Activated CD4-positive, alpha-beta T cell treated with anti-CD3 and anti-CD28 coated beads, Interleukin-2, amount 50 U/mL, for 48 hours (primary cell): ENCODE measurements at regions not wholly inside any gene's neighbourhood (a gene's known extent, or its start where the extent isn't known, plus 50 kb on each side); places are given as distances from the start of the nearest gene placed in this dataset.
A peak's percentile ranks its signal among the peaks of the same experiment; 100 is the strongest.
"Not testable (repeated sequence)": the region's sequence is repeated elsewhere in the genome, so short reads cannot be mapped to it uniquely, and the experiment has no call there.

Experiments
- DNase-seq, 2 experiments: peaks; one replicate each; pipeline ENCODE4 v3.0.0-alpha.2; 2020

DNA sequence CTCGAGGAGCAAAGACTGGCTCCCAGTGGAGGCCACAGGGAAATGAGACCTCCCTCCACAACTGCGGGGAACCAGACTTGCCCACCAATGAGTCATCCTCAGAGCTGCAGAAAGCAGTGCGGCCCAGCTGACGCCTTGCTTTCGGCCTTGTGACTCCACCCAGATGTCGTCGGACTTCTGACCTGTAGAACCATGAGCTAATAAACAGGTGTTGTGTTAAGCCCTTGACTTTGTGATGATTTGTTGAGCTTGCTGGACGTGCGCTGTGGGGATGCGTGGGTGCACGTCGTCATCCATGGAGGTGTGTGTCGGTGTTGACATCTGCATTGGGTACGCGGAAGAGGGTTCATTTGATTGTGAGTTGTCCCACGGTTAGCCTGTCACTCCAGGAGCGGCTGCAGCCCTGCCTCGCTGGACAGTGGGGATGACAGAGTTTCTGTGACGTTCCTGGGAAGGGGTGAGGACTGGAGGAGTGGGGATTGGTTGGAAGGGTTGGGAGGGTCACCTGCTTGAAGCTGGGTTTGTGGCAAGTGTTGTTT, 154.1 kb downstream of the SH3BP4 start:
- DNase-seq: no peak

DNA sequence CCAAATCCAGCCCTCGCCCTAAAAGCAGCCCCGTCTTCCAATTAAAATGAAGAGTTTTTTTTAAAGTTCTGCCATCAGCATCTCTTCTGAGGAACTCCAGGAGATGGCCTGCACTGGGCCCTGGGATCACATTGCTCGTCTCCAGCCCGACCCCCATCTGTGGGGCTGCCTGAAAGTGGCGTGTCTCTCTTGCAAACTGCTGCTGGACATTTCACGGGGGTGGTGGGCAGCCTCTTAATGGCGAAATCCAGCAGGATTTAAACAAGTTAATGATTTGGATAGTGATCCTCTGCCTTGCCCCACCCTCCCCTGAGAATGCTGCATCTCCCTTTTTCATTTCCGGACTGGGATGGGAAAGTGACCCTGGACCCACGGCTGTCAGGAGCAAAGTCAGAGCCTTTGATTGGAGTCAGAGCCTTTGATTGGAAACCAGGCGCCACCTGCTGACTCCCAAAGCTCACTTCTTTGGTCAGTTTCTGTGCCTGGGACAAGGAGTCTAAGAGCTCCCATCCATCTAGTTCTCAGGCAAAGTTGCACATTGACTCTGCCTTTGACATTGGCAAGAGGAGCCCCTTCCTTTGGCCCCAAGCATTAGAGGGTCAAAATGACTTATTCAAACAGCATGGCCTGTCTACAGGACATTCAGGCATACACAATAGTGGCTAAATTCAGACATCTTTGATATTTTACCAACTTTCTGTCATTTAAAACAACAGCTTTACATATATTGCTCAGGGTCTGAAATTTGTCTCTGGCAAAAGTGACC, 155.2 kb downstream of the SH3BP4 start:
- peak; percentile 8 to 25 for DNase-seq

- DNase-seq: no peak
Measured at GRCh38 chr2:235107640-235107951, 155.8 kb downstream of the SH3BP4 start.

DNA sequence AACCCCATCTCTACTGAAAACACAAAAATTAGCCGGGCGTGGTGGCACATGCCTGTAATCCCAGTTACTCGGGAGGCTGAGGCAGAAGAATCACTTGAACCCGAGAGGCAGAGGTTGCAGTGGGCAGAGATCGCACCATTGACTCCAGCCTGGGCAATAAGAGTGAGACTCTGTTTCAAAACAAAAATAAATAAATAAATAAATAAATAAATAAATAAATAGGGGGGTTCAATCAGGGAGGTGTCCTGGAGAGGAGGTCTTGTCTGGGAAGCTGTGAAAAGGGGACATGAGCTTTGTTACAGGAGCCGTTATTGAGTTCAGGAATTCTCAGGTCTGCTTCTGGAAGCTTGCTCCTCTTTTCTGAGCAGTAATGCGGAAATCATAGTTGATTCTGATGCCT, 157.7 kb downstream of the SH3BP4 start:
- not testable (repeated sequence) for DNase-seq

- DNase-seq: no peak
Measured at GRCh38 chr2:235112365-235112764, 160.5 kb downstream of the SH3BP4 start.

DNA sequence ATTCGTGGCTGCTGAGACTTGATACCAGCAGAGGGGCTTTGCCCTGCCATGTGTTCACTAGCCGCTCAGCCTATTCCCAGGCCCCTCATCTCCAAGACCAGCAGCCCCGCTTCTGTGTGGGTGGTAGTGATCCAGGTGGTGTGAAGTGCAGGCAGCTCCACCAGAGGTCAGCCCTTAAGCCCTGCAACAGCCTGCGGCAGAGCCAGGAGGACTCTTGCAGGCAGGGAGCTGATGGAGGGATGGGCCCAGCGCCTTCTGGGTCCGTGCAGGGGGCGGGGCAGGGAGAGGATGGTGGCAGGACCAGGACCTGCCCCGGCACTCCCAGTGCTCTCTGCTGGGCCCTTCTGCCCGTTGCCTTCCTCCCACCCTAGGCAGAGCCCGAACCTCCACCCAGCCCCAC, 162.0 kb downstream of the SH3BP4 start:
- no peak for DNase-seq

DNA sequence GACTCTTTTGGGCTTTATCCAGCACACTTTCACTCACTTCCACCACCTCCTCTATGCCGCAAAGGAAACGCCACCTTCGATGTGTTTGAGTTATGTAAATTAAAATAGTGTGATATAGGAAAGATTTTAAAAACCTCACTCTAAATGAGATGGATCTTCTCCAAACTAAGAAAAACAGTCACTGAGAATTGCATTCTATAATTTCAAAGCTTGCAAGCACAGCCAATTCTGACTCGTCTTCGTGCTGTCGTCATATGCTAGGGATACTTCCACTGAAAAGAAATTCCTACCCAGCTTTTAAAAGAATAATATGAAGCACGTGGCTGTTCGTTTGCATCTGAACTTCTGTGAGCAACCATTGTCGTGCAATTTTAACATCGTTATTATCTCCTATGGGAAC, 162.5 kb downstream of the SH3BP4 start:
- no peak for DNase-seq

DNA sequence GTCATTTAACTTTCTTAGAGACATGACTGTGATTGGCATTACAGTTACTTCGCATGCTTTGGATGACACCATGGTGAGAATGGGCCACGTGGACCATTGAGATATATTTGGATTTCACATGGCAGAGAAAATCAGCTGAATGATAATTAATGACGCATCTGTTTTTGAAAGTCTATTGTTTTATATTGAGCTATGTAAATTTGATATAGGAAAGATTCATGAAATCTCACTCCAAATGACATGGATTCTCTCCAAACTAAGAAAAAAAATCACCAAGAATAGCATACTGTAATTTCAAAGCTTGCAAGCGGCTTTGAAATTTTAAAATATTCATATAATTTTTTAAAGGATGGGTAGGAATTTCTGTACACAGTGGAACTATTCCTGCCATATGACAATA, 163.7 kb downstream of the SH3BP4 start:
- no peak for DNase-seq

DNA sequence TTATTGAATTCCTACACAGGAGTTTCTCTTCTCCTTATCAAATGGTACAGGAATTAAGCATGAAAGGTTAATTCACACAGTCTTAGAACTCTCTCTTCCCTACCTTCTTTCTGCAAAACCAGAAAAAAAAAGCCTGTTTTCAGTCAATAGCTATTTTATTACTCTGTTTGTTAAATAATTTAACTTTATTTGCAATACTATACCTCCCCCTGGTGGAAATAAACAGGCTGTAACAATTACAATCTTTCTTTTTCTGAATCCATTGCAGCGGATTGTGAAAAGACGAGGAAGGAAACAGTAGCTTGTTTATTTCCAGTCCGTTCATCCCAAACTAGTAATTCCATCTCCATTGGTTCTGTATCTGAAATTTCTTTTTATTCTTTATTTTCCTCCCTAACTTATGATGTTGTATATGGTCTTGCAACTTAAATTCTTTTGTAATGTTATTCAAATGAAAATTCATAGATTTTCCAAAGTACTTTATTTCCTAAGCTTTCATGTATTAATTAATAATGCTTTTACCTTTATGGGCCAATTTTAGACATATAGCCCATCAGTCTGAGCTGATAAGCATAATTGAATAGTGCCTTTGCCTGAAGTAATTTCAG, 165.2 kb downstream of the SH3BP4 start:
- no peak for DNase-seq

DNA sequence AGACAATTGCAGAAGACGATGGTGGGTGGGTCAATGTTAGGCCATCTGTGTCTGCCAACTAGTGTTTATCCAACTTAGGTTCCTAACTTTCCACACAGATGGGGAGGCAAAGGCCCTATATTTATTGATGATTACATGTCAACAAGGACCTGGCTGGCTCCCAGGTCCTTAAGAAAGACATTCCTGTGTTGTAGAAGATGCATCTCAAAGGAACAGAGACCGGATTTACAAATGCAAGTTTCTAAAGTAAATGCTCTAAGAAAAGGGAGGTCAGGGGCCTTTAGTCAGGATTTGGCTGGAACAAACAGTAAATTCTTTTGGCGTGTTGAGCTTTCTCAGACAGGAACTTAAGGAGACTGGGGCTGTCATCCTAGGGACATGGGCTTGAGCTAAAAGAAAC, 175.0 kb downstream of the SH3BP4 start:
- no peak for DNase-seq

DNA sequence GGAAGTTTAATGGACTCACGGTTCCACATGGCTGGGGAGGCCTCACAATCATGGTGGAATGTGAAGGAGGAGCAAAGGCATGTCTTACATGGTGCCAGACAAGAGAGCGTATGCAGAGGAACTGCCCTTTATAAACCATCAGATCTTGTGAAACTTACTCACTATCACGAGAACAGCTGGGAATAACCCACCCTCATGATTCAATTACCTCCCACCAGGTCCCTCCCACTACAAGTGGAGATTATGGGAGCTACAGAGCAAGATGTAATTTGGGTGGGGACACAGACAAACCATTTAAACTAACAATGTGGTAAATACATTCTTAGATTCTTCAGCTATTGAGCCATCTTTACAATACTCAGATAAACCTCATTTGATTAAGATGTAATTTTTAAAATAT, 176.1 kb downstream of the SH3BP4 start:
- DNase-seq: no peak

GRCh38 chr2:235129850-235130249, 178.0 kb downstream of the SH3BP4 start:
- DNase-seq: no peak

DNA sequence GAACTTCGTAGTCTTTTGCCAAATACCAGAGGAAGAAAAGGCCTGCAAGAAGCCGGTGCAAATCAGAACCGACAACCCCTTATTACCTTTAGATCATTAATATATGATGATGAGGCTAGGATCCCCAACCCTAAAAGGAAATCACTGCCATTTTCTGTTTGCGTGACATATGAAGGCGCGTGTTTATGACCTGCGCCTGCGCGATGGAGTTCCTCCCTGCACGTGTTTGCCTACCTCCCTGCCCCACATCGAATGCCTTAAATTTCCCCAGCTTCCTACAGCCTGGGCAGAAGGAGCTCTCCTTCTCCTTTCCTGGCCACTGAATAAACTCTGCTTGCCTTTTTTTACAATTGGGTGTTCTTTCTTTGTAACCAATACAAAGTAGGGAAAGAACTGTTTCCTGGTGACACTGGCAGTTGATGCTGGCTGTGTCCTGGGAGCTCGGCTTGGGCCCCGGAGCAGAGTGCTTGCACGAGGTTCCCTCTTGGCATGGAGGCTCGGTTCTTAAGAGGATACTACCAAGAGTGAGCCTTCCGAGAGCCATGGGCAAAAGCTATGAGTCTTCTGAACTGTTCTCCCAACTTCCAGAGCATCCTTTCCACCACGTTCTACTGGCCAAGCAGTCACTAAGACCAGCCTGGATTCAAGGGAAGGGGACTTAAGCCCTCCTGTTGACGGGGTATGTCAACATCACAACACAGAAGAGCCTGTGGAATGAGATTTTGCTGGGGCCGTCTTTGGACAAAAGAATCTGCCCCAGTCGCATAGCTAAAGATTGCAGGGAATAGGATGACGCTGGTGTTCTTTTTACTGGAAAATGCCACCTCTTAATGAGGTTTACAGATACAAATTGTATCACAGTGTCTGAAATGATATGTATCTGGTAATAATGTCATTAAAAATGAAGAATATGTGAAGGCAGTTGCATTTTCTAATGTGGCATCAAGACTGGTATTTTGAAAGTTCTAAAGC, 179.8 kb downstream of the SH3BP4 start:
- no peak for DNase-seq

DNA sequence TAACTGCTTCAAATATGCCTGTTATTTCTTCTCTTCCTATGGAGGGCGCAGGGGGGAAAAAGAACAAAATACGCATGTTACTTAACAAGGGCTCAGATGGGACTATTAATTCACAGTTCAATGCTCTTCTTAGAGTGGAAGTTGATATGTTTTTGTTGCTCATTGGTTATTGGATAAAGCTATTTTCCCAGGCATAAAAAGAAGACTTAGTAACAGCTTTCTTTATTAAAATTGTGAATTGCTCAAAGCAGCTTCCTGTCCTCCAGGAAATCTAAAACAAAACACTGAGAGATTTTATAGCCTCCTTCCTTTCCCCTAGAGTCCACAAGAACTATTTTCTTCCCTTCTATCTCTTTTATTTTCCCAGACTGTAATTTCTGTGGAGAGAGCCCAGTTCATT, 180.8 kb downstream of the SH3BP4 start:
- no peak for DNase-seq

DNA sequence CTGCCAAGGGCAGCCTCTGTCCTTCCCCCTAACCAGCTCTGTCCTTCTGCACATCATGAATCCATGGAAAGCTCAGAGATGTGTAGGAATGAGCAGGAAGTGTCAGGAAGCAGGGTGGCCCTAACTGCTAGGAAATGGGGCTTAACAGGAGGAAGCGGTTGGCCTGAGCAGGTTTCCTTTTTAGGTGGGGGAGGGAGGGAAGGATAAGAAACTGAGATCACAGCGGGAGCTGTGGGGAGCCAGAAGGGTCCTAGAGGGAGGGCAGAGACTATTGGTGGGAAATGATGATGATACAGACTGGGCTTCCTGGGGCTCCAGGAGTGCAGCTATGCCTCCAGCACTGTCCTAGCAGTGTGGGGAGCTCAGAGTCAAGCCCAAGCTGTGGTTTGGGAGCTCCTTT, 182.0 kb downstream of the SH3BP4 start:
- no peak for DNase-seq

DNA sequence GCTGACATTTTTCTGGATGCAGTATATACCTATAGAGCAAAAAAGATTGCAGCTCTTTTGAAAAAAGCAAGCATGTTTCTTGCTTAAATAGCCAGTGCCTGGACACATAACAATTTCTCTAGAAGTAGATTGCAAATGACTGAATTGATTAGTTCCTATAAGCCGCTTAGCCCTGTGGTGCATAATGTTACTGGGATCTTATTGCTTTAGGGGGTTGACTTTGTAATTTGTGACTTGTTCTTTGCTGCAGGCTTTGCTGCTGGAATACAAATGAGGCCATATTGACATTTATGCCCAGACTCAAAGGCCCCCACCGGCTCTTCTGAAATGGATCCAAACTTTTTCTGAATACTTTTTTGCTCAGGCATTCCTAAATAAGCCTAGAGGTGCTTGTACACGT, 182.6 kb downstream of the SH3BP4 start:
- DNase-seq: no peak

DNA sequence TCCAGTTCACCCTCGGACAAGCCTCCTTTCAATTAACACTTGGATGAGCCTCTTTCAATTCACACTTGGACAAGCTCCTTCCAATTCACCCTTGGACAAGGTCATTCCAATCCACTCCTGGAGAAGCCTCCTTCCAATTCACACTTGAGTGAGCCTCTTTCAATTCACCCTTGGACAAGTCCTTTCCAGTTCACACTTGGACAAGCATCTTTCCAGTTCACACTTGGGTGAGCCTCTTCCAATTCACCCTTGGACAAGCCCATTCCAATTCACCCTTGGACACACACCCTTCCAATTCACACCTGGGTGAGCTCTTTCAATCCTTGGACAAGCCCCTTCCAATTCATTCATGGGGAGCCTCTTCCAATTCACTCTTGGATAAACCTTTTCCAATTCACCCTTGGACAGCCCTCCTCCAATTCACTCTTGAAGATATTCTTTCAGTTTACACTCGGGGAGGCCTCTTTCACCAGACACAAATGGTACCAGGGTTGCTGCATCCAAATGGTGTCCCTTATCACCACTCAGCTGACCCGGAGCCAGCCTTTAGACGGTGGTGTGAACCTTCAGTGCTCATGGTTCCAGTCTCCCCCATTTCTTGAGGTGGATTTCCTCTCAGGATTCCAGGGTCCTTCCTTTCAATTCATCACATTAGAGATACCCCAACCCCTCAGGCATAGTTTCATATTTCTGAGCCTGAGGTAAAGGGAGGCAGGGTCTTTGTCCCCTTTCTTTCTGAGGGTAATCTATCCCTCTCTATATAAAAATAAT, 183.6 kb downstream of the SH3BP4 start:
- DNase-seq: no peak

DNA sequence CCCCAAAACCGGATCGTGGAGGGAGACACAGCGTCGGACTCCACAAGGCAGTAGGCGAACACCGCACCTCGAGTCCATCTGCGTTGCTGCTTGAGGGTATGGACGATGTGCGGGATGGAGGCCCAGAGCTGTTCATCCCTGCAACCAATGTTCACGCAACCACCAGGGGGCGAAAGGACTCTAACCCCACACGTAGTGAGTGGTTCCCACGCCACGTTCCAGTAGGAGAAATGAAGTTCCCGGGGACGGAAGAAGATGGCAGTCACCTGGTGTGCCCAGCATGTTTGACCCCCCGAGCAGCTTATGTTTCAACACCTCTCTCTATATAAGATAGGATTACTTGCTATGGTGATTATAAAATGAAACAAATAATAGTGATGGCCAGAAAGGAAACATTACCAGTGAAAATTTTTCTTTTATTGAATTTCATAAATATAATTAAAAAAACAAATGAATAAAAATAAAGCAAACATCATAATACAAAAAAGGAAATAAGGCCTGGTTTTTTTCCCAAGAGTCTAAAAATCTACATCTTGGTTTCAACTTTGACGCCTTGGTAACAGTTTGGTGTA, 184.3 kb downstream of the SH3BP4 start:
- DNase-seq: peak; percentile 65 to 69

DNA sequence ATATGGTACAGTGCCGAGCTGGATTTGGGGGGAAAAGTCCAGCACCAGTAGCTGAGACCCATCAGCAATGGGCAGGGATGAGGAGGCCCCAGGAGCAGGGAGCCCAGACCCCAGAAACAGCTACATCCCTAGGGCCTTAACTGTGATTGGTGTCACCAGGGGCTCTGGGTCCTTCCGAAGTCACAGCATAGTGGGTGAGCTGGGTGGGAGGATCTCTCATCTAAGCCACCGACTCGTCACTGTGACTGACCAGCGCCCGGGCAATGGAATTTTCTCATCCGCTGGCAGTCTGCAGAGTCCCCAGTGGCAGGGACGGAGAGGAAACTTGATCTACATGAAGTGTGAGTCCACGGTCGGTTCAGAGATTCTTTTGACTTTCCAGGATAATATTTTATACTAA, 186.5 kb downstream of the SH3BP4 start:
- DNase-seq: no peak

GRCh38 chr2:235139956-235140800, 188.4 kb downstream of the SH3BP4 start:
- DNase-seq: no peak

DNA sequence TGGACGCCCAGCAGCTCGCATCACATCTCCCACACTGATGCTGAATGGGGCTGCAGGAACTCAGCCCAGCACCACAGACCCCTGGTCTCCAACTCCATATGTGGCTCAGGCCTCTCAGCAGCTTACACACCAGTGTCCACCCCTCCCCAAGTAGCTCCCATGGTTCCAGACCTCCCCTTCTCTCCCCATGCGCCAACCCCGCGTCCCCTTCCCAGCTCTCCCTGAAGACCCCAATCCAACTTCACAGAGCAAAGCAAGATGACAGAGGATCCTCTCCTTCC, 188.9 kb downstream of the SH3BP4 start:
- DNase-seq: no peak
